GM12878 (cell line): ENCODE measurements at regions not wholly inside any gene's neighbourhood (a gene's known extent, or its start where the extent isn't known, plus 50 kb on each side); places are given as distances from the start of the nearest gene placed in this dataset.

Experiments
- BCLAF1 ChIP-seq: fragments of 450-650 bp; IDR thresholded peaks from 2 replicates; pipeline ENCODE4 v1.6.1; 2017; ENCODE audit warnings: antibody characterized with exemption, mild to moderate bottlenecking, moderate library complexity
- CREM ChIP-seq: IDR thresholded peaks from 2 replicates; pipeline ENCODE4 v1.6.1; 2014; ENCODE audit warnings: antibody characterized with exemption, low read depth
- E4F1 ChIP-seq: fragments of 450-650 bp; IDR thresholded peaks from 2 replicates; pipeline ENCODE4 v1.6.1; 2018; ENCODE audit warnings: borderline replicate concordance, mild to moderate bottlenecking; ENCODE audit not compliant: partially characterized antibody
- EED ChIP-seq: sonication (generic); IDR thresholded peaks from 2 replicates; pipeline ENCODE4 v1.6.1; 2016; ENCODE audit warnings: antibody characterized with exemption, low read depth
- EP300 ChIP-seq, 2 experiments: fragments of 150-350 bp in 1 of 2; IDR thresholded peaks; 2 replicates each; pipeline ENCODE4 v1.6.1; 2011 to 2012; ENCODE audit warnings: low read depth in 2 of 2, low read length in 2 of 2, borderline replicate concordance in 1 of 2, improper control_type of control experiment in 1 of 2, inconsistent platforms in 1 of 2; ENCODE audit not compliant: control insufficient read depth in 1 of 2
- ETV6 ChIP-seq, 2 experiments: fragments of 450-650 bp in 1 of 2; IDR thresholded peaks in 1 of 2; conservative IDR thresholded peaks in 1 of 2; 2 replicates each; pipeline ENCODE4 v1.6.1; 2014; ENCODE audit warnings: antibody characterized with exemption in 1 of 2, borderline replicate concordance in 1 of 2, low read depth in 1 of 2, mild to moderate bottlenecking in 1 of 2, moderate library complexity in 1 of 2
- GATAD2B ChIP-seq: fragments of 450-650 bp; conservative IDR thresholded peaks from 2 replicates; pipeline ENCODE4 v1.6.1; 2017; ENCODE audit warnings: low read depth, mild to moderate bottlenecking, moderate library complexity
- IRF4 ChIP-seq: IDR thresholded peaks from 2 replicates; pipeline ENCODE4 v1.6.1; 2011; ENCODE audit warnings: low read depth, low read length
- MEF2A ChIP-seq: IDR thresholded peaks from 2 replicates; pipeline ENCODE4 v1.6.1; 2011; ENCODE audit warnings: low read depth, mild to moderate bottlenecking, low read length, moderate library complexity; ENCODE audit not compliant: insufficient read depth
- MEF2B ChIP-seq: fragments of 450-650 bp; IDR thresholded peaks from 2 replicates; pipeline ENCODE4 v1.6.1; 2018; ENCODE audit warnings: mild to moderate bottlenecking, moderate library complexity; ENCODE audit not compliant: partially characterized antibody, poor library complexity, severe bottlenecking
- NR2C1 ChIP-seq: fragments of 450-650 bp; IDR thresholded peaks from 2 replicates; pipeline ENCODE4 v1.6.1; 2017; ENCODE audit warnings: antibody characterized with exemption, mild to moderate bottlenecking, moderate library complexity
- PBX3 ChIP-seq: IDR thresholded peaks from 2 replicates; pipeline ENCODE4 v1.6.1; 2011; ENCODE audit warnings: mild to moderate bottlenecking, low read depth, low read length, moderate library complexity; ENCODE audit not compliant: insufficient replicate concordance
- RAD21 ChIP-seq: IDR thresholded peaks from 2 replicates; pipeline ENCODE4 v1.6.1; 2011; ENCODE audit warnings: mild to moderate bottlenecking, low read depth, low read length, moderate library complexity; ENCODE audit not compliant: insufficient read depth
- RUNX3 ChIP-seq: IDR thresholded peaks from 2 replicates; pipeline ENCODE4 v1.6.1; 2012; ENCODE audit warnings: low read length, inconsistent platforms
- SMAD5 ChIP-seq: IDR thresholded peaks from 2 replicates; pipeline ENCODE4 v1.6.1; 2016; ENCODE audit warnings: antibody characterized with exemption, low read depth
- SMC3 ChIP-seq: IDR thresholded peaks from 2 replicates; pipeline ENCODE4 v1.6.1; 2011; ENCODE audit warnings: low read length, improper control_type of control experiment, borderline replicate concordance
- SREBF1 ChIP-seq: IDR thresholded peaks from 2 replicates; pipeline ENCODE4 v1.6.1; 2012; ENCODE audit warnings: mild to moderate bottlenecking, low read length
- TCF7 ChIP-seq: IDR thresholded peaks from 2 replicates; pipeline ENCODE4 v1.6.1; 2014; ENCODE audit warnings: antibody characterized with exemption, borderline replicate concordance
- YY1 ChIP-seq: IDR thresholded peaks from 2 replicates; pipeline ENCODE4 v1.6.1; 2011; ENCODE audit warnings: low read depth, mild to moderate bottlenecking, low read length
- ZBED1 ChIP-seq: IDR thresholded peaks from 2 replicates; pipeline ENCODE4 v1.6.1; 2016; ENCODE audit warnings: borderline replicate concordance
- ZNF687 ChIP-seq: fragments of 450-650 bp; IDR thresholded peaks from 2 replicates; pipeline ENCODE4 v1.6.1; 2017; ENCODE audit warnings: mild to moderate bottlenecking, moderate library complexity

GRCh38 chr3:177351757-177352158 lies 154.5 kb upstream of the TBL1XR1 start (continued):
- peak; percentile 89 for TF ChIP-seq IRF4
- no peak for TF ChIP-seq YY1
- TF ChIP-seq MEF2B: peak; percentile 94
- no peak for TF ChIP-seq E4F1
- TF ChIP-seq SREBF1: peak; percentile 91; the same call in 1 of the 2 replicates
- peak; percentile 97 for TF ChIP-seq ZBED1
- TF ChIP-seq EP300 (IDR thresholded peaks at IDR 0.05; ENCODE audit: borderline replicate concordance in 1 of 2, control insufficient read depth in 1 of 2, low read depth in 2 of 2, low read length in 2 of 2): peak in 1 of 2 experiments; percentile 45; a peak in 2 of 4 replicates
- TF ChIP-seq TCF7: peak; percentile 98
- peak; percentile 49; the same call in 1 of the 2 replicates for TF ChIP-seq GATAD2B
- peak; percentile 4; the same call in 1 of the 2 replicates for TF ChIP-seq RAD21
- TF ChIP-seq NR2C1: no peak
- peak; percentile 69; the same call in 1 of the 2 replicates for TF ChIP-seq CREM
- no peak for TF ChIP-seq BCLAF1
- peak; percentile 99 for TF ChIP-seq MEF2A
- peak in 1 of 2 experiments; percentile 76; a peak in 1 of 4 replicates for TF ChIP-seq ETV6 (conservative IDR thresholded peaks at IDR 0.05 in 1 of 2, IDR thresholded peaks at IDR 0.05 in 1 of 2; ENCODE audit: borderline replicate concordance in 1 of 2, low read depth in 1 of 2)
- no peak for TF ChIP-seq ZNF687
- no peak for TF ChIP-seq PBX3
- TF ChIP-seq RUNX3: peak; percentile 95
- no peak for TF ChIP-seq SMAD5
- no peak for TF ChIP-seq SMC3
- peak; percentile 74 for TF ChIP-seq EED
